ENCODE measurements at regions not wholly inside any gene's neighbourhood (a gene's known extent, or its start where the extent isn't known, plus 50 kb on each side); places are given as distances from the start of the nearest gene placed in this dataset.

DNA sequence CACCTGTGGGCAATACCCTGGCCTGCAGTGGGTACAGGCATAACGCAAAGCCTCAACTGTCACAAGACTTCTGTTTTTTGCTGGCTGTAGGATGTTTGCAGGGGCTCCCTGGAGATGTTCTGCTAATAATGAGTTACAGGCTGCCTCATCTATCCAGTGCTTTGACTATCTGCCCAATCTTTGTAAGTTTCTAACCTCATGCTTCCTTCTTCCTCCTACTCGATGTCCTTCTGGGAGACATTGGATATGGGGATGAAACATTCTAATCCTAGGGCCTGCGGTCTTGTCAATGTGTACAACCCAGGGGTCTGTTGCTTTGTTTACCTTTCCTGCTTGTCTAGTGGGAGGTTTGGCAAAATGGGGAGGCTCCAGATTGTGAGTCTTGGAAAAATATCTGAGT lies 136.8 kb upstream of the TCF21 start:
- no peak overlapping the region for H3K4me3 ChIP-seq (ENCODE audit: low read length)
- H3K9me3 ChIP-seq (ENCODE audit: control insufficient read depth, insufficient read depth, low read length) = no peaks in the 10 kb centered on the region
- TF ChIP-seq, protein P1, sequence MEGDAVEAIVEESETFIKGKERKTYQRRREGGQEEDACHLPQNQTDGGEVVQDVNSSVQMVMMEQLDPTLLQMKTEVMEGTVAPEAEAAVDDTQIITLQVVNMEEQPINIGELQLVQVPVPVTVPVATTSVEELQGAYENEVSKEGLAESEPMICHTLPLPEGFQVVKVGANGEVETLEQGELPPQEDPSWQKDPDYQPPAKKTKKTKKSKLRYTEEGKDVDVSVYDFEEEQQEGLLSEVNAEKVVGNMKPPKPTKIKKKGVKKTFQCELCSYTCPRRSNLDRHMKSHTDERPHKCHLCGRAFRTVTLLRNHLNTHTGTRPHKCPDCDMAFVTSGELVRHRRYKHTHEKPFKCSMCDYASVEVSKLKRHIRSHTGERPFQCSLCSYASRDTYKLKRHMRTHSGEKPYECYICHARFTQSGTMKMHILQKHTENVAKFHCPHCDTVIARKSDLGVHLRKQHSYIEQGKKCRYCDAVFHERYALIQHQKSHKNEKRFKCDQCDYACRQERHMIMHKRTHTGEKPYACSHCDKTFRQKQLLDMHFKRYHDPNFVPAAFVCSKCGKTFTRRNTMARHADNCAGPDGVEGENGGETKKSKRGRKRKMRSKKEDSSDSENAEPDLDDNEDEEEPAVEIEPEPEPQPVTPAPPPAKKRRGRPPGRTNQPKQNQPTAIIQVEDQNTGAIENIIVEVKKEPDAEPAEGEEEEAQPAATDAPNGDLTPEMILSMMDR (IDR thresholded peaks at IDR 0.05; ENCODE audit: low read depth, low read length, poor library complexity, severe bottlenecking) = no peak
- no peak for TF ChIP-seq EZH2phosphoT487 (IDR thresholded peaks at IDR 0.05; ENCODE audit: borderline replicate concordance, low read length)
- H3K27ac ChIP-seq (ENCODE audit: low read depth, low read length) = no peak overlapping the region
- no peaks in the 10 kb centered on the region for H3K27me3 ChIP-seq (ENCODE audit: control insufficient read depth, low read length)
- H3K36me3 ChIP-seq (ENCODE audit: control insufficient read depth, low read length) = no peaks in the 10 kb centered on the region
- no peaks in the 10 kb centered on the region for H3K9me2 ChIP-seq (replicated peaks; ENCODE audit: control insufficient read depth, low read length)
- no peaks in the 10 kb centered on the region for H3F3A ChIP-seq (ENCODE audit: control insufficient read depth, insufficient read depth)
- no peaks in the 10 kb centered on the region for H3K79me2 ChIP-seq (ENCODE audit: control insufficient read depth, low read length)
- no peaks in the 10 kb centered on the region for H3K4me1 ChIP-seq (ENCODE audit: control insufficient read depth, low read length)
- no peak overlapping the region for H3K4me2 ChIP-seq (ENCODE audit: low read length)
- no peaks in the 10 kb centered on the region for H4K20me1 ChIP-seq (ENCODE audit: control insufficient read depth, insufficient read depth, low read depth, low read length)

DNA sequence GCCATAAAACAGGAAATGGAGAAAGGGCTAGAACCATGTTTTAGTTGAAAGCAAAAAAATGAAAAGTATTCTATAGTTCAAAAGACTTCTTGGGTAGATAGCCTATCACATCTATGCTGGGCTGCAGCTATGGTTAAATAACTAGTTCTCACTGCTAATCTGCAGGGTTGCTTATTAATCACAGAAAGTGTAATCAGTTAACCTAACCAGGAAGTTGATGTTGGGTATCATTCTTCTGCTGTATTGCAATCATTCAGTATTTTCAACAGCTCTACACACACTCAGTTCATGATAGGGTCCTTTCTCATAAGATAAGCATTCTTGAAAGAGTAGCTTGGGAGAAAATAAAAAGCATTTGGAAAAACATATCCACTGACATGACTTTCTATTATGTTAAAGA lies 135.2 kb upstream of the TCF21 start:
- Histone ChIP-seq H3K79me2 (ENCODE audit: control insufficient read depth, low read length) (no peaks in the 10 kb centered on the region), H3K27ac (ENCODE audit: low read depth, low read length) (no peak overlapping the region), H4K20me1 (ENCODE audit: control insufficient read depth, insufficient read depth, low read depth, low read length) (no peaks in the 10 kb centered on the region), H3K4me1 (ENCODE audit: control insufficient read depth, low read length) (no peaks in the 10 kb centered on the region), H3F3A (ENCODE audit: control insufficient read depth, insufficient read depth) (no peaks in the 10 kb centered on the region), H3K9me2 (replicated peaks; ENCODE audit: control insufficient read depth, low read length) (no peaks in the 10 kb centered on the region), H3K27me3 (ENCODE audit: control insufficient read depth, low read length) (no peaks in the 10 kb centered on the region), H3K36me3 (ENCODE audit: control insufficient read depth, low read length) (no peaks in the 10 kb centered on the region), H3K4me2 (ENCODE audit: low read length) (no peak overlapping the region), H3K9me3 (ENCODE audit: control insufficient read depth, insufficient read depth, low read length) (no peaks in the 10 kb centered on the region), H3K4me3 (ENCODE audit: low read length) (no peak overlapping the region)
- no peak for TF ChIP-seq EZH2phosphoT487 (IDR thresholded peaks at IDR 0.05; ENCODE audit: borderline replicate concordance, low read length)
- TF ChIP-seq, protein P1 (IDR thresholded peaks at IDR 0.05; ENCODE audit: low read depth, low read length, poor library complexity, severe bottlenecking) = no peak

DNA sequence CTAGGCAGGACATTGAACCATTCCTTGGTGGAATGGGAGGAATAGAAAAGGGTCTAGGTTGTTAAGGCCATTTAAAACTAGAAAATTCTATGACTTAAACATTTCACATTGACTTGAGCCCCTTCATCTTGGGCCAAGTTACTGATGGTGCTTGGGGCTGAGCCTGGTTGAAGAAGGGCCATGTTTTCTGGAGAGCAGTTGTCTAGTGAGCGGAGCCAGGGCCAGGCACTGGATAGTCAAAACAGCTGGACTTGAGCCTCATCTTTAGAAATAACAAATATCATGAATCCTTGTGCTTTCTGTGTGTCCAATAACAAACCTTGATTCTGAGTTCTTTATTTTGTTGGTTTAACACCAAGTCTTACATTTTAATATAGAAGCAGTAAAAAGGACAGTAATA lies 134.6 kb upstream of the TCF21 start:
- no peaks in the 10 kb centered on the region for H3K9me3 ChIP-seq (ENCODE audit: control insufficient read depth, insufficient read depth, low read length)
- no peaks in the 10 kb centered on the region for H3K9me2 ChIP-seq (replicated peaks; ENCODE audit: control insufficient read depth, low read length)
- TF ChIP-seq EZH2phosphoT487 (IDR thresholded peaks at IDR 0.05; ENCODE audit: borderline replicate concordance, low read length) = no peak
- TF ChIP-seq, protein P1 (IDR thresholded peaks at IDR 0.05; ENCODE audit: low read depth, low read length, poor library complexity, severe bottlenecking) = no peak
- H3K27ac ChIP-seq (ENCODE audit: low read depth, low read length) = no peak overlapping the region
- H3K27me3 ChIP-seq (ENCODE audit: control insufficient read depth, low read length) = no peaks in the 10 kb centered on the region
- no peaks in the 10 kb centered on the region for H4K20me1 ChIP-seq (ENCODE audit: control insufficient read depth, insufficient read depth, low read depth, low read length)
- no peak overlapping the region for H3K4me2 ChIP-seq (ENCODE audit: low read length)
- no peaks in the 10 kb centered on the region for H3K79me2 ChIP-seq (ENCODE audit: control insufficient read depth, low read length)
- H3F3A ChIP-seq (ENCODE audit: control insufficient read depth, insufficient read depth) = no peaks in the 10 kb centered on the region
- no peak overlapping the region for H3K4me3 ChIP-seq (ENCODE audit: low read length)
- no peaks in the 10 kb centered on the region for H3K4me1 ChIP-seq (ENCODE audit: control insufficient read depth, low read length)
- H3K36me3 ChIP-seq (ENCODE audit: control insufficient read depth, low read length) = no peaks in the 10 kb centered on the region
